ENCODE measurements at regions not wholly inside any gene's neighbourhood (a gene's known extent, or its start where the extent isn't known, plus 50 kb on each side); places are given as distances from the start of the nearest gene placed in this dataset.

GRCh38 chr10:130983749-130984148 is 327.8 kb downstream of the TCERG1L start:
- TF ChIP-seq EZH2 (IDR thresholded peaks at IDR 0.05; ENCODE audit: insufficient read depth, poor library complexity, severe bottlenecking) (no peak), EZH2phosphoT487 (IDR thresholded peaks at IDR 0.05; ENCODE audit: insufficient read depth, low read depth) (no peak)

Measured in GM23248 (cell line).